ENCODE measurements at regions not wholly inside any gene's neighbourhood (a gene's known extent, or its start where the extent isn't known, plus 50 kb on each side); places are given as distances from the start of the nearest gene placed in this dataset.
"Not testable (repeated sequence)": the region's sequence is repeated elsewhere in the genome, so short reads cannot be mapped to it uniquely, and the experiment has no call there.

DNA sequence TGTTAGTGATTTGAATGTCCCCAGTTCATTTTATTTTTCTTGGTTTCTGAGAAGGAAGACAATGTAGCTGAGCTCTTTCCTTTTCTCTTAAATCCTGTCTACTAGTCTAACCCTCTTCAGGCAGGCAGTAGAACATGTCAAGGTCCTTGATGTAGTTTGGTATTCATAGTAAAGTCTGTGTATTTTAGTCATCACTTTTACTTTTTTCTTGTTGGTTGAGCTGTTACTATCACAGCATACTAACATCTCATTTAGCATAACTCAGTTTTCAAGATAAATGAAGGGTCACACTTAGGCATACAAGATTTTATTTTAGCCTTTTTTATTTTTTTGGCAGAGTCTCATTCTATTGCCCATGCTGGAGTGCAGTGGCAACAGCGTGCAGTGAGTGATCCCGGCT, 70.5 kb downstream of the KPNA2 start:
- TF ChIP-seq CTCF (IDR thresholded peaks at IDR 0.05; ENCODE audit: low read depth, low read length) = no peak
- no peak for DNase-seq (ENCODE audit: low read depth in 2 of 2)
- no peak overlapping the region for H3K4me3 ChIP-seq (replicated peaks in 1 of 2; ENCODE audit: low read depth in 2 of 2, low read length in 2 of 2)

DNA sequence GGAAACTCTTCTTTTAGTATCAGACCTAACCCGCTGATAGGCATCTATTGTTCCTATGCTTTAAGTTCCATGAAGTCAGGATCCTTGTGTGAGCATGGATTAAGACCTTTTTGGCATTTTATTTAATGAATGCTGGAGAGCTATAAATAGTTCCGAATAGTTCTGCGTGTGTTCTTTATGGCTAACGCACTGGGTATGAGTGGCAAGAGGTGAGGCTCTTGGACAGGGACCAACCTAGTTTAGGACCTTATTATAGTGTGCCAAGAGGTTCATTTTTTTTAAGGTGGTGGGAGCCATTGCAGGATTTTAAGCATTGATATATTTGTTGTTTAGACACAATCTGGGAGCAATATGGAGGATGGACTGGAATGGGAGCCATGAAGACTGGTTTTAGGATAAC, 71.8 kb downstream of the KPNA2 start:
- H3K4me3 ChIP-seq (replicated peaks in 1 of 2; ENCODE audit: low read depth in 2 of 2, low read length in 2 of 2) = no peak overlapping the region
- no peak for DNase-seq (ENCODE audit: low read depth in 2 of 2)
- no peak for TF ChIP-seq CTCF (IDR thresholded peaks at IDR 0.05; ENCODE audit: low read depth, low read length)

DNA sequence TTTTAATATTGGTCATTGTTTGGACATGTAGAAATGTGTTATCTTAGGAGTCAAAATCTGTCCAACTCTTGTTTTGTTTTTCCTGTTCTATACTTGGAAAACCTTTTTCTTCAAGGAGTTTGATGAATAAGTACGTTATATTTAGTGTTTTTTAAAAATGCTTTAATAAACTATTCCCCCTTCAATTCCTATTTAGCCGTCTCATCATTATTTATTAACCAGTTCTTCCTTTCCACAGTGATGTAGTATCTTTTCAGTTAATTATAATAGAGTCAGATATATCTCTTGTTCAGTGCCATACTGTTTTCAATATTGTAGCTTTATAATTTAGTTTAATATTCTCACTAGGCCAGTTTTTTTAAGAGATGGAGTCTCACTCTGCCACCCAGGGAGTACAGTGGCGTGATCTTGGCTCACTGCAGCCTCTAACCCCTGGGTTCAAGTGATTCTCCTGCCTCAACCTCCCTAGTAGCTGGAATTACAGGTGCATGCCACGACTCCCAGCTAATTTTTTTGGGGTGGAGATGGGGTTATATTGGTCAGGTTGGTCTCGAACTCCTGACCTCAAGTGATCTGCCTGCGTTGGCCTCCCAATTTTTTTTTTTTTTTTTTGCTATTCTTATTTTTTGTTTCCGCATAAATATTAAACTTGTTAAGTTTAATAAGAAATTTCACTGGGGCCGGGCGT, 72.9 kb downstream of the KPNA2 start:
- no peak for DNase-seq (ENCODE audit: low read depth in 2 of 2)
- no peak for TF ChIP-seq CTCF (IDR thresholded peaks at IDR 0.05; ENCODE audit: low read depth, low read length)
- no peak overlapping the region for H3K4me3 ChIP-seq (replicated peaks in 1 of 2; ENCODE audit: low read depth in 2 of 2, low read length in 2 of 2)

DNA sequence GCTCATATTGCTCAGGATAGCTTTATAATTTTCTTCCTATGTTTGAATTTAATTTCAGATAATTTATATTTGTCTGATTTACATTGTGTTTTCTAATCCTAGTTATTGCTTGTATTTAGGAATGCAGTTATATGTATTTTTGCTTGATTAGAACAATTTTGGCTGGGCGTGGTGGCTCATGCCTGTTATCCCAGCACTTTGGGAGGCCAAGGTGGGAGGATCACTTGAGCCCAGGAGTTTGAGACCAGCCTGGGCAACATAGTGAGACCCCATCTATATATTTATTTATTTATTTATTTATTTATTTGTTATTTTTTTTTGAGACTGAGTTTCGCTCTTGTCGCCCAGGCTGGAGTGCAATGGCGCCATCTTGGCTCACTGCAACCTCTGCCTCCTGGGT, 73.9 kb downstream of the KPNA2 start:
- H3K4me3 ChIP-seq (replicated peaks in 1 of 2; ENCODE audit: low read depth in 2 of 2, low read length in 2 of 2); DNase-seq (ENCODE audit: low read depth in 2 of 2): not testable (repeated sequence)

DNA sequence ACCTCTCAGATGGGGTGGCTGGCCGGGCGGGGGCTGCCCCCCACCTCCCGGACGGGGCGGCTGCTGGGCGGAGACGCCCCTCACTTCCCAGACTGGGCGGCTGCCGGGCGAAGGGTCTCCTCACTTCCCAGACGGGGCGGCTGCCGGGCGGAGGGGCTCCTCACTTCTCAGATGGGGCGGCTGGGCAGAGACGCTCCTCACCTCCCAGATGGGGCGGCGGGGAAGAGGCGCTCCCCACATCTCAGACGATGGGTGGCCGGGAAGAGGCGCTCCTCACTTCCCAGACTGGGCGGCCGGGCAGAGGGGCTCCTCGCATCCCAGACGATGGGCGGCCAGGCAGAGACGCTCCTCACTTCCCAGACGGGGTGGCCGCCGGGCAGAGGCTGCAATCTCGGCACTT, 80.7 kb downstream of the KPNA2 start:
- not testable (repeated sequence) for H3K4me3 ChIP-seq (replicated peaks in 1 of 2; ENCODE audit: low read depth in 2 of 2, low read length in 2 of 2); DNase-seq (ENCODE audit: low read depth in 2 of 2)

DNA sequence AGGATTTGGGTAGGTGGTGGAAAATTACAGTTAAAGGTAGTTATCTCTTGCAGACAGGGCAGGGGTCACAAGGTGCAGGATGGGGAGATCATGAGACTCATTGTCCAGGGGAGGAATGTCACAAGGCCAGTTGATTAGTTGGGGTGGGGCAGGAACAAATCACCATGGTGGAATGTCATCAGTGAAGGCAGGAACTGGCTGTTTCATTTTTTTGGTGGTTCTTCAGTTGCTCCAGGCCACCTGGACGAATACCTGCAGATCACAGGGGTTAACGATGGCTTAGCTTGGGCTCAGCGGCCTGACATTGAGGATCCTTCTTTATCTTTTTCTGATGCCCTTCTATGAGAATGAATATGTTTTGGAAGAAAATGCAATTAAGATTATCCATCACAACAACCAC, 87.1 kb downstream of the KPNA2 start:
- H3K4me3 ChIP-seq (replicated peaks in 1 of 2; ENCODE audit: low read depth in 2 of 2, low read length in 2 of 2) = no peak overlapping the region
- TF ChIP-seq CTCF (IDR thresholded peaks at IDR 0.05; ENCODE audit: low read depth, low read length) = no peak
- DNase-seq (ENCODE audit: low read depth in 2 of 2) = no peak

DNA sequence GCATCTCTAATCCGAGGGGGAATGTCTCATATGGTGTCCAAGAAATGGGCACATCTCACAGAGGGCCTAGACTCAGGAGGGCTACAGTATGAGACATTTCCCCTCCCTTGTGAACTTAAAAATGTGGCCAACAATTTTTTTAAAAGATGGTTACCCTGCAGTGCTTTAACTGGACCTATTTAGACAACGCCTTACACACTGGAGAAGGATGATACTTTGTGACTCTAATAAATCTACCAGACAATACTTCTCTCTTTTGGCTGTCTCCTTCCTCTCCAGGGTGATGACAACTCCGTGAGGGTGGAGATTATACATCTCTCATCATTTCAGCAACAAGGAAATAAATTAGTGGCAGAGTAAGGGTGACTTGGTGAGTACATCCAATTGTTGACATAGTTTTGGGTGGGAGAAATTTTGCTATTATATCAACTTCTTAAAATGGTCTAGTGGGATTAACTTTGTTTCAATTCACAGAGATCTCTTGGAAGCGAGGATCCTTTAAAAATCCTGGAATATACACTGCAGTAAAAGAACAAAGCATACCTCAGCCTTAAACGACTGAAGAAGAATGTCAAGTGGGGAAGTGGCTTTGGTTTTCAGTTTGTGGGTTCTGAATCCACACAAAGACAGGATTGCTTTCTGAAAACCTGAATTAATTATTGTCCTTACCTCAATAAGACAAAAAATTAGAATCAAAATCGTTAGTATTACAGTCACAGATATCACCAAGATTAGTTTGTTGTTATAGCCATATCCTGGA, 89.8 kb downstream of the KPNA2 start:
- no peak for TF ChIP-seq CTCF (IDR thresholded peaks at IDR 0.05; ENCODE audit: low read depth, low read length)
- no peak for DNase-seq (ENCODE audit: low read depth in 2 of 2)
- no peak overlapping the region for H3K4me3 ChIP-seq (replicated peaks in 1 of 2; ENCODE audit: low read depth in 2 of 2, low read length in 2 of 2)

DNA sequence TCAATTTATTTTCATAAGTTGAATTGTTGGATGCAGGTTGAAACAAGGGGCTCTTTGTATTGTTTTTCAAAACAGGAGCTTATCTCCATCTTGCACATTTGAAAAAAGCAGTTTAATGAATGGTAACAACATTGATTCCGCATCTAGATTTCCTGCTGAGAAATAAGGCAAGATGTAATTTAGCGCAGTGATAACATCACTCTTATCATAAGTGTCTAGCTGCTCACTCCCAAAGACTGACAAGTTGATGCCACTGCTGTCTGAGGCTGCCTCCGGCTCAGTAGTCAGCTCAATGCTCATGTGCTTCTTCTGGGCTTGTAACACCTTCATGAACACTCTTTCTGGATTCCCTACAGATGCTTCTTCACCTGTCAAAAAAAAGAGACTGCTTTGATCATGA, 92.4 kb downstream of the KPNA2 start:
- no peak for DNase-seq (ENCODE audit: low read depth in 2 of 2)
- H3K4me3 ChIP-seq (replicated peaks in 1 of 2; ENCODE audit: low read depth in 2 of 2, low read length in 2 of 2) = no peak overlapping the region
- TF ChIP-seq CTCF (IDR thresholded peaks at IDR 0.05; ENCODE audit: low read depth, low read length) = no peak

Data from cardiac fibroblast (primary cell).